GM23338 (cell line): ENCODE measurements at regions not wholly inside any gene's neighbourhood (a gene's known extent, or its start where the extent isn't known, plus 50 kb on each side); places are given as distances from the start of the nearest gene placed in this dataset.

Experiments used
- ATAC-seq: fragments of 200-7000 bp; cut with Tn5 transposase; 3 replicates; pipeline ENCODE4 v1.9.1; 2020
- DNase-seq: peaks from one replicate; pipeline ENCODE4 v3.0.0-alpha.2; 2015; ENCODE audit warnings: low spot score
- H2AFZ ChIP-seq: fragments of 200-600 bp; sonication (generic); 2 replicates; pipeline ENCODE4 v1.8.0; 2016; ENCODE audit warnings: antibody characterized with exemption, mild to moderate bottlenecking, moderate library complexity
- H3F3A ChIP-seq: fragments of 200-600 bp; sonication (generic); replicated peaks from 2 replicates; pipeline ENCODE4 v1.8.0; 2017; ENCODE audit warnings: antibody characterized with exemption, mixed run types, low read depth
- H3K27ac ChIP-seq: fragments of 200-600 bp; sonication (generic); 2 replicates; pipeline ENCODE4 v1.6.1; 2016; ENCODE audit warnings: low read depth
- H3K27me3 ChIP-seq: fragments of 200-600 bp; sonication (generic); 2 replicates; pipeline ENCODE4 v1.8.0; 2016; ENCODE audit warnings: mild to moderate bottlenecking, mixed run types, moderate library complexity; ENCODE audit not compliant: insufficient read depth
- H3K36me3 ChIP-seq: fragments of 200-600 bp; sonication (generic); 2 replicates; pipeline ENCODE4 v1.8.0; 2016; ENCODE audit warnings: mild to moderate bottlenecking; ENCODE audit not compliant: insufficient read depth
- H3K4me1 ChIP-seq: fragments of 200-600 bp; sonication (generic); 2 replicates; pipeline ENCODE4 v1.8.0; 2016; ENCODE audit warnings: mild to moderate bottlenecking, moderate library complexity; ENCODE audit not compliant: insufficient read depth
- H3K4me2 ChIP-seq: fragments of 200-600 bp; sonication (generic); 2 replicates; pipeline ENCODE4 v1.7.1; 2017; ENCODE audit warnings: mixed run types
- H3K4me3 ChIP-seq: fragments of 200-600 bp; sonication (generic); 2 replicates; pipeline ENCODE4 v1.6.1; 2016; ENCODE audit warnings: mixed run types
- H3K79me2 ChIP-seq: fragments of 200-600 bp; sonication (generic); replicated peaks from 2 replicates; pipeline ENCODE4 v1.8.0; 2017; ENCODE audit warnings: mild to moderate bottlenecking; ENCODE audit not compliant: insufficient read depth
- H3K9me2 ChIP-seq: fragments of 200-600 bp; sonication (generic); 2 replicates; pipeline ENCODE4 v1.8.0; 2017; ENCODE audit not compliant: insufficient read depth
- H4K20me1 ChIP-seq: fragments of 200-600 bp; sonication (generic); replicated peaks from 2 replicates; pipeline ENCODE4 v1.8.0; 2017; ENCODE audit warnings: mild to moderate bottlenecking; ENCODE audit not compliant: insufficient read depth
- H3K27ac Mint-ChIP-seq: 2 replicates; pipeline ENCODE4 v1.8.0; 2020; ENCODE audit warnings: inconsistent platforms, mild to moderate bottlenecking, moderate library complexity, mixed read lengths
- H3K27me3 Mint-ChIP-seq: 3 replicates; pipeline ENCODE4 v1.8.0; 2022; ENCODE audit warnings: low read depth, mild to moderate bottlenecking, moderate library complexity, mixed read lengths, inconsistent platforms; ENCODE audit not compliant: insufficient read depth, poor library complexity
- H3K36me3 Mint-ChIP-seq: 3 replicates; pipeline ENCODE4 v1.8.0; 2021; ENCODE audit warnings: low read depth, mild to moderate bottlenecking, inconsistent platforms, moderate library complexity, mixed read lengths
- H3K4me1 Mint-ChIP-seq: 3 replicates; pipeline ENCODE4 v1.8.0; 2020; ENCODE audit warnings: mild to moderate bottlenecking, inconsistent platforms, mixed read lengths
- H3K4me3 Mint-ChIP-seq: 3 replicates; pipeline ENCODE4 v1.8.0; 2021; ENCODE audit warnings: moderate library complexity, mild to moderate bottlenecking, inconsistent platforms, mixed read lengths
- H3K9me3 Mint-ChIP-seq: 3 replicates; pipeline ENCODE4 v1.8.0; 2020; ENCODE audit warnings: moderate library complexity, mild to moderate bottlenecking, inconsistent platforms, mixed read lengths
- CREB1 ChIP-seq: fragments of 250-450 bp; sonication (Bioruptor Pico); IDR thresholded peaks from 2 replicates; pipeline ENCODE4 v1.5.0; 2020; ENCODE audit warnings: low read depth, mild to moderate bottlenecking, moderate library complexity
- ETS1 ChIP-seq: IDR thresholded peaks from 2 replicates; pipeline ENCODE4 v1.6.1; 2016; ENCODE audit warnings: antibody characterized with exemption
- EZH2phosphoT487 ChIP-seq: fragments of 200-600 bp; sonication (generic); IDR thresholded peaks from one replicate; pipeline ENCODE4 v1.8.1; 2018; ENCODE audit warnings: antibody characterized with exemption; ENCODE audit not compliant: unreplicated experiment
- NANOG ChIP-seq: IDR thresholded peaks from 2 replicates; pipeline ENCODE4 v1.6.1; 2016; ENCODE audit warnings: antibody characterized with exemption, borderline replicate concordance
- REST ChIP-seq: IDR thresholded peaks from one replicate; pipeline ENCODE4 v1.6.1; 2018; ENCODE audit warnings: antibody characterized with exemption; ENCODE audit not compliant: unreplicated experiment
- STAT1 ChIP-seq: IDR thresholded peaks from one replicate; pipeline ENCODE4 v1.6.1; 2016; ENCODE audit warnings: antibody characterized with exemption; ENCODE audit not compliant: unreplicated experiment
- TF ChIP-seq, protein P1 (sequence below), 2 experiments: fragments of 200-600 bp in 1 of 2; sonication (generic) in 1 of 2; conservative IDR thresholded peaks; 2 replicates each; pipeline versions ENCODE4 v1.5.1 to v1.6.1; 2016 to 2017; ENCODE audit warnings: antibody characterized with exemption in 2 of 2, low read depth in 2 of 2, mild to moderate bottlenecking in 2 of 2, moderate library complexity in 1 of 2

DNA sequence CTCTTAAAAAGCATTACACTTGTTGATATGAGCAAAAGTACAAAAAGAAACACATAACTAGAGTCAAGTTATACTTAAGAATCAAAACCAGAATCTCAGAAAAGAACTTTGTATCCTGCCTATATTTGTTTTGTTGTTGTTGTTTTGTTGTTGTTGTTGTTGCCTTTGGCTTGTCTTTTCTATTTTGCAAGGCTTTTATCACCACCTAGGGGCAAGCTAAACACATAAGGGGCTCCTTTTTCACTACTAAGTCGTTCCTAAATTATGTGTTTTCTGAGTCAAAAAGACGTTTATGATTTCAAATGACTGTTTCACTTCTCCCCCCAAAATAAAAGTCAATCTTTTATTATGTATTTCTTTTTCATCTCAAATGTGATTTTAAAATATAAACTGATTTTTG lies 250.2 kb downstream of the RBM26 start:
- H3K9me2 ChIP-seq, result no peaks in the 10 kb centered on the region
- ATAC-seq (no peak), DNase-seq (peak; percentile 34)
- H2AFZ ChIP-seq, result no peak overlapping the region; the same call in 1 of the 2 replicates
- H3K27ac Mint-ChIP-seq, result no peak overlapping the region; the same call in 1 of the 2 replicates
- no peaks in the 10 kb centered on the region; the same call in 2 of the 3 replicates for H3K4me1 Mint-ChIP-seq
- no peak overlapping the region for H3K4me3 Mint-ChIP-seq
- H3F3A ChIP-seq, result no peaks in the 10 kb centered on the region
- no peaks in the 10 kb centered on the region for H3K36me3 Mint-ChIP-seq
- H4K20me1 ChIP-seq, result no peaks in the 10 kb centered on the region
- H3K27me3 Mint-ChIP-seq, result peaks cover 4% of the 10 kb centered on the region
- no peaks in the 10 kb centered on the region for H3K4me1 ChIP-seq
- no peaks in the 10 kb centered on the region for H3K79me2 ChIP-seq
- no peak overlapping the region for H3K4me2 ChIP-seq
- H3K27me3 ChIP-seq, result no peaks in the 10 kb centered on the region
- H3K9me3 Mint-ChIP-seq, result no peaks in the 10 kb centered on the region
- H3K27ac ChIP-seq, result no peak overlapping the region
- no peak overlapping the region for H3K4me3 ChIP-seq
- no peaks in the 10 kb centered on the region for H3K36me3 ChIP-seq
- TF ChIP-seq, protein P1, sequence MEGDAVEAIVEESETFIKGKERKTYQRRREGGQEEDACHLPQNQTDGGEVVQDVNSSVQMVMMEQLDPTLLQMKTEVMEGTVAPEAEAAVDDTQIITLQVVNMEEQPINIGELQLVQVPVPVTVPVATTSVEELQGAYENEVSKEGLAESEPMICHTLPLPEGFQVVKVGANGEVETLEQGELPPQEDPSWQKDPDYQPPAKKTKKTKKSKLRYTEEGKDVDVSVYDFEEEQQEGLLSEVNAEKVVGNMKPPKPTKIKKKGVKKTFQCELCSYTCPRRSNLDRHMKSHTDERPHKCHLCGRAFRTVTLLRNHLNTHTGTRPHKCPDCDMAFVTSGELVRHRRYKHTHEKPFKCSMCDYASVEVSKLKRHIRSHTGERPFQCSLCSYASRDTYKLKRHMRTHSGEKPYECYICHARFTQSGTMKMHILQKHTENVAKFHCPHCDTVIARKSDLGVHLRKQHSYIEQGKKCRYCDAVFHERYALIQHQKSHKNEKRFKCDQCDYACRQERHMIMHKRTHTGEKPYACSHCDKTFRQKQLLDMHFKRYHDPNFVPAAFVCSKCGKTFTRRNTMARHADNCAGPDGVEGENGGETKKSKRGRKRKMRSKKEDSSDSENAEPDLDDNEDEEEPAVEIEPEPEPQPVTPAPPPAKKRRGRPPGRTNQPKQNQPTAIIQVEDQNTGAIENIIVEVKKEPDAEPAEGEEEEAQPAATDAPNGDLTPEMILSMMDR (conservative IDR thresholded peaks at IDR 0.05; ENCODE audit: low read depth in 2 of 2), result peak; percentile 50 to 52
- TF ChIP-seq REST, result no peak

DNA sequence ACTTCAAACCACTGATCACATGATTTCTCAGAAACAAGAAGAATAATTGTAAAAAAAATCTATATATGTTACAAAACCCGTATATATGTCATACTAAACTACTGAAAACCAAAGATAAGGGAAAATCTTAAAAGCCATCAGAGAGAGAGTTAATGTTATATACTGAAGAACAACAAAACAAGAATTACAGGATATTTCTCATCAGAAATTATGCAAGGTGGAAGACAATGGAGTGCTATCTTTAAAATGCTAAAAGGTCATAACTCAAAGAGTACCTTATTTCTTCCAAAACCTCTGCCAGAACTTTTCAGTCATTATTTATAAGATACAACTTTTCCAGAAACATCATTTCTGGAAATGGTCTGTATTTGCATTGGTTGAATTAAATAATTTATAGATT lies 256.8 kb downstream of the RBM26 start:
- Histone ChIP-seq H3K4me2 (no peak overlapping the region), H3K9me2 (0 out of 2 replicates have a peak, but pooled peaks cover 5% of the 10 kb centered on the region), H3K27me3 (no peaks in the 10 kb centered on the region), H3K79me2 (no peaks in the 10 kb centered on the region), H3K36me3 (no peaks in the 10 kb centered on the region), H2AFZ (no peak overlapping the region), H3K4me3 (no peak overlapping the region), H3K4me1 (no peaks in the 10 kb centered on the region), H3K27ac (no peak overlapping the region), H4K20me1 (no peaks in the 10 kb centered on the region), H3F3A (no peaks in the 10 kb centered on the region)
- Mint-ChIP-seq H3K4me1 (no peaks in the 10 kb centered on the region), H3K27me3 (no peaks in the 10 kb centered on the region), H3K27ac (no peak overlapping the region), H3K36me3 (no peaks in the 10 kb centered on the region), H3K9me3 (no peaks in the 10 kb centered on the region; the same call in 2 of the 3 replicates), H3K4me3 (no peak overlapping the region)
- ATAC-seq, result no peak
- no peak for DNase-seq
- no peak for TF ChIP-seq REST
- TF ChIP-seq CREB1 (CRISPR knock-in tag), result no peak
- no peak for TF ChIP-seq NANOG
- TF ChIP-seq STAT1, result no peak
- TF ChIP-seq EZH2phosphoT487, result no peak
- no peak for TF ChIP-seq ETS1
